WTC11 (cell line): ENCODE measurements at regions not wholly inside any gene's neighbourhood (a gene's known extent, or its start where the extent isn't known, plus 50 kb on each side); places are given as distances from the start of the nearest gene placed in this dataset.
"Not testable (repeated sequence)": the region's sequence is repeated elsewhere in the genome, so short reads cannot be mapped to it uniquely, and the experiment has no call there.

ENCODE experiments used
- ATAC-seq: fragments of 200-7000 bp; cut with Tn5 transposase; 2 replicates; pipeline ENCODE4 v1.10.0; 2021; ENCODE audit warnings: mild to moderate bottlenecking, moderate library complexity
- CTCF ChIA-PET: fragments of 300-600 bp; sonication (Branson Sonifier 250); formaldehyde crosslinking; loops from one replicate; lab custom pipeline; 2021; ENCODE audit warnings: antibody characterized with exemption; lab: Charles Lee
- POLR2A ChIA-PET: fragments of 350-600 bp; sonication (Branson Sonifier 250); formaldehyde crosslinking; loops from one replicate; lab custom pipeline; 2021; ENCODE audit warnings: antibody characterized with exemption; lab: Charles Lee
- DNase-seq: peaks from one replicate; pipeline ENCODE4 v3.0.0; 2021; ENCODE audit warnings: low spot score
- H3K27ac Mint-ChIP-seq: 2 replicates; pipeline ENCODE4 v1.8.0; 2021; ENCODE audit warnings: mixed read lengths
- H3K27me3 Mint-ChIP-seq: 2 replicates; pipeline ENCODE4 v1.8.0; 2021; ENCODE audit warnings: low read depth, mild to moderate bottlenecking, moderate library complexity, mixed read lengths
- H3K36me3 Mint-ChIP-seq: 2 replicates; pipeline ENCODE4 v1.8.0; 2021; ENCODE audit warnings: mixed read lengths
- H3K4me1 Mint-ChIP-seq: 2 replicates; pipeline ENCODE4 v1.8.0; 2022; ENCODE audit warnings: mixed read lengths
- H3K4me3 Mint-ChIP-seq: 2 replicates; pipeline ENCODE4 v1.8.0; 2021; ENCODE audit warnings: mild to moderate bottlenecking, moderate library complexity, mixed read lengths
- H3K9me3 Mint-ChIP-seq: 2 replicates; pipeline ENCODE4 v1.8.0; 2021; ENCODE audit warnings: mixed read lengths
- CBFB ChIP-seq: sonication (generic); formaldehyde crosslinking; IDR thresholded peaks from 2 replicates; pipeline ENCODE4 v1.8.1; 2022; ENCODE audit warnings: mild to moderate bottlenecking, low read depth, missing genetic modification reagents
- FOXP1 ChIP-seq: sonication (generic); formaldehyde crosslinking; IDR thresholded peaks from 2 replicates; pipeline ENCODE4 v1.8.0; 2022; ENCODE audit warnings: missing genetic modification reagents, mild to moderate bottlenecking, moderate library complexity, borderline replicate concordance
- GTF2I ChIP-seq: fragments of 250-450 bp; sonication (Bioruptor Pico); conservative IDR thresholded peaks from 2 replicates; pipeline ENCODE4 v1.4.0; 2021; ENCODE audit warnings: mild to moderate bottlenecking
- JAZF1 ChIP-seq: fragments of 250-450 bp; sonication (Bioruptor Pico); IDR thresholded peaks from 2 replicates; pipeline ENCODE4 v1.9.0; 2021; ENCODE audit warnings: moderate library complexity, mild to moderate bottlenecking, inconsistent platforms
- NFYB ChIP-seq: sonication (generic); formaldehyde crosslinking; conservative IDR thresholded peaks from 2 replicates; pipeline ENCODE4 v1.8.0; 2022; ENCODE audit warnings: low read depth, missing genetic modification reagents
- NR1H2 ChIP-seq: sonication (generic); formaldehyde crosslinking; IDR thresholded peaks from 2 replicates; pipeline ENCODE4 v1.9.0; 2021; ENCODE audit warnings: mild to moderate bottlenecking, moderate library complexity, missing genetic modification reagents
- PRRX2 ChIP-seq: fragments of 250-450 bp; sonication (Bioruptor Pico); IDR thresholded peaks from 2 replicates; pipeline ENCODE4 v1.8.0; 2021; ENCODE audit warnings: mild to moderate bottlenecking
- SP1 ChIP-seq: sonication (generic); formaldehyde crosslinking; conservative IDR thresholded peaks from 2 replicates; pipeline ENCODE4 v1.8.1; 2022; ENCODE audit warnings: missing genetic modification reagents
- TP53 ChIP-seq: sonication (generic); formaldehyde crosslinking; IDR thresholded peaks from 2 replicates; pipeline ENCODE4 v1.8.1; 2023; ENCODE audit warnings: mild to moderate bottlenecking, missing genetic modification reagents
- ZNF232 ChIP-seq: sonication (generic); formaldehyde crosslinking; IDR thresholded peaks from 2 replicates; pipeline ENCODE4 v1.8.0; 2022; ENCODE audit warnings: mild to moderate bottlenecking, missing genetic modification reagents
- ZNF416 ChIP-seq: fragments of 250-450 bp; sonication (Bioruptor Pico); IDR thresholded peaks from 2 replicates; pipeline ENCODE4 v1.9.0; 2021; ENCODE audit warnings: mild to moderate bottlenecking, inconsistent platforms
- TF ChIP-seq, protein P1 (sequence below): fragments of 250-450 bp; sonication (Bioruptor Pico); IDR thresholded peaks from 2 replicates; pipeline ENCODE4 v2.1.2; 2022; ENCODE audit warnings: mild to moderate bottlenecking, moderate library complexity
- TF ChIP-seq, protein P2 (sequence below): fragments of 250-450 bp; sonication (Bioruptor Pico); IDR thresholded peaks from 2 replicates; pipeline ENCODE4 v1.9.0; 2021; ENCODE audit warnings: mild to moderate bottlenecking
- TF ChIP-seq, protein P3 (sequence below): fragments of 250-450 bp; sonication (Bioruptor Pico); IDR thresholded peaks from 2 replicates; pipeline ENCODE4 v1.8.0; 2021; ENCODE audit warnings: mild to moderate bottlenecking
- TF ChIP-seq, protein P4 (sequence below): fragments of 250-450 bp; sonication (Bioruptor Pico); IDR thresholded peaks from 2 replicates; pipeline ENCODE4 v1.9.0; 2021; ENCODE audit warnings: moderate library complexity, mild to moderate bottlenecking, inconsistent platforms, borderline replicate concordance
- TF ChIP-seq, protein P5 (sequence below): sonication (generic); formaldehyde crosslinking; IDR thresholded peaks from 2 replicates; pipeline ENCODE4 v1.8.1; 2022; ENCODE audit warnings: low read depth, missing genetic modification reagents, borderline replicate concordance
- TF ChIP-seq, protein P6 (sequence below): sonication (generic); formaldehyde crosslinking; IDR thresholded peaks from 2 replicates; pipeline ENCODE4 v1.8.0; 2022; ENCODE audit warnings: mild to moderate bottlenecking, missing genetic modification reagents

DNA sequence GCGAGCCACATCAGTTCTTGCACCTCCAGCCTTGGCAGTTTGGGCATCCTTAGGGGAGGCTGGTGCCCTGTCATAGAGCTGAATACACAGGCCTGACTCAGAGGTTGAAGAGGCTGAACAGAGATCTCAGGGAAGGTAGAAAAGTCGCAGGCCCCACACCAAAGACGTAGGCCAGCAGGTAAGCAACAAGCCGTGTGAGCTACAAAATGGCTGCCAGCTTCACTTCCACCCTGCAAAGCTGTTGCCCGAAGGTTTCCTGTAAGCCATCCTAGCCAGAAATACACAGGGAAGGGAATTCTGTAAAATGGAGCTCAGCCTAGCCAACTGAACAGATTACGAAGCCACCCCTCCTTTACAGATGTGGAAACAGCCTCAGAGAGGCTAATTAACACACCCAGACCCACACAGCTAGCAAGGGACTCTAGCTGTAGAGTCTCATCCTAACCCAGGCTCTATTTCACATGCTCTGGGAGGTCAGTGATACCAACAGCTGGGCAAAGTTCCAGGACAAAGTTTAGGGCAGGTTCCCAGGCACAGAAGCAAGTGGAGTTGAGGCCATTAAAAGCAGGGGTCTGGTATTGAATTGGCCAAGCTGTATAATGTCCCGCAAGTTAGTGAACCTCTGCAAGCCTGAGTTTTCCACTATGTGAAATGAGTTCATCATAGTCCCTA is 66.3 kb upstream of the RASGRF1 start (continued):
- TF ChIP-seq TP53 (CRISPR knock-in tag) = no peak

DNA sequence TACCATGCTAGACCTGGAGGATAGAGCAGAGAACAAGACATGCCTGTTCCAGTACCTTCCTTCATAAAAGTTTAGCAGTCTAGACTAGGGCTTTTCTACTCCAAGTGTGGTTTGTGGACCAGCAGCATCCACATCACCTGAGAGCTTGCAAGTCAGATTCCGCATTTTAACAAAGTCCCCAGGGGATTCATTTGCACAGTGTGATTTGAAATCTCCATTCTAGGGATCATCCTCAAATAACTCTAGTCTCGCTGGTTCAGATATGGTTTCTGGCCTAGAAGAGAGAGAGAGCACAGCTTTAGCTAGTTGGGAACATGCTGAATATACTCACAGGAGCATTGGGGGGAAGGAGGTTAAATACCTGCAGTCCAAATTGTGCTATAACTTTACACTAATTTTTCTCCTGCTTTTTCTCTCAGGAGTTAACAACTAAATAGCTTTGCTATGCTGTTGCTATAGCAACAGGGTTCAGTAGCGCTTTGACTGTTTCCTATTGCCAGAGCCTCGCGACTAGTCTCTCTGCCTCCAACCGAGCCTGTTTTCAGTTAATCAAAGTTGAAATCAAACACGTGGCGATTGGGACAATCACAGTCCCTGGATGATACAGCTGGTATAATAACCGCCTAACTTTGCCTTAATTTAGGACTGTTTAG is 64.0 kb upstream of the RASGRF1 start:
- H3K4me3 Mint-ChIP-seq = no peak overlapping the region
- no peak overlapping the region for H3K27ac Mint-ChIP-seq
- ChIA-PET CTCF (interaction anchor here (0.9 to 1.0 kb wide), 4 partner anchors 30 to 147 kb away, joined by 3 to 6 read pairs (median 4); no protein-coding TSS in a partner anchor), POLR2A (no interaction called here)
- H3K9me3 Mint-ChIP-seq = peaks cover 7% of the 10 kb centered on the region
- peak; percentile 55 for ATAC-seq
- peaks cover 7% of the 10 kb centered on the region for H3K36me3 Mint-ChIP-seq
- peaks cover 10% of the 10 kb centered on the region for H3K4me1 Mint-ChIP-seq
- TF ChIP-seq, protein P1, sequence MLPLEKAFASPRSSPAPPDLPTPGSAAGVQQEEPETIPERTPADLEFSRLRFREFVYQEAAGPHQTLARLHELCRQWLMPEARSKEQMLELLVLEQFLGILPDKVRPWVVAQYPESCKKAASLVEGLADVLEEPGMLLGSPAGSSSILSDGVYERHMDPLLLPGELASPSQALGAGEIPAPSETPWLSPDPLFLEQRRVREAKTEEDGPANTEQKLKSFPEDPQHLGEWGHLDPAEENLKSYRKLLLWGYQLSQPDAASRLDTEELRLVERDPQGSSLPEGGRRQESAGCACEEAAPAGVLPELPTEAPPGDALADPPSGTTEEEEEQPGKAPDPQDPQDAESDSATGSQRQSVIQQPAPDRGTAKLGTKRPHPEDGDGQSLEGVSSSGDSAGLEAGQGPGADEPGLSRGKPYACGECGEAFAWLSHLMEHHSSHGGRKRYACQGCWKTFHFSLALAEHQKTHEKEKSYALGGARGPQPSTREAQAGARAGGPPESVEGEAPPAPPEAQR (CRISPR knock-in tag) = no peak
- TF ChIP-seq, protein P2, sequence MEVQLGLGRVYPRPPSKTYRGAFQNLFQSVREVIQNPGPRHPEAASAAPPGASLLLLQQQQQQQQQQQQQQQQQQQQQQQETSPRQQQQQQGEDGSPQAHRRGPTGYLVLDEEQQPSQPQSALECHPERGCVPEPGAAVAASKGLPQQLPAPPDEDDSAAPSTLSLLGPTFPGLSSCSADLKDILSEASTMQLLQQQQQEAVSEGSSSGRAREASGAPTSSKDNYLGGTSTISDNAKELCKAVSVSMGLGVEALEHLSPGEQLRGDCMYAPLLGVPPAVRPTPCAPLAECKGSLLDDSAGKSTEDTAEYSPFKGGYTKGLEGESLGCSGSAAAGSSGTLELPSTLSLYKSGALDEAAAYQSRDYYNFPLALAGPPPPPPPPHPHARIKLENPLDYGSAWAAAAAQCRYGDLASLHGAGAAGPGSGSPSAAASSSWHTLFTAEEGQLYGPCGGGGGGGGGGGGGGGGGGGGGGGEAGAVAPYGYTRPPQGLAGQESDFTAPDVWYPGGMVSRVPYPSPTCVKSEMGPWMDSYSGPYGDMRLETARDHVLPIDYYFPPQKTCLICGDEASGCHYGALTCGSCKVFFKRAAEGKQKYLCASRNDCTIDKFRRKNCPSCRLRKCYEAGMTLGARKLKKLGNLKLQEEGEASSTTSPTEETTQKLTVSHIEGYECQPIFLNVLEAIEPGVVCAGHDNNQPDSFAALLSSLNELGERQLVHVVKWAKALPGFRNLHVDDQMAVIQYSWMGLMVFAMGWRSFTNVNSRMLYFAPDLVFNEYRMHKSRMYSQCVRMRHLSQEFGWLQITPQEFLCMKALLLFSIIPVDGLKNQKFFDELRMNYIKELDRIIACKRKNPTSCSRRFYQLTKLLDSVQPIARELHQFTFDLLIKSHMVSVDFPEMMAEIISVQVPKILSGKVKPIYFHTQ (CRISPR knock-in tag) = no peak
- TF ChIP-seq ZNF416 (CRISPR knock-in tag) = no peak
- no peak for TF ChIP-seq JAZF1 (CRISPR knock-in tag)
- TF ChIP-seq, protein P3, sequence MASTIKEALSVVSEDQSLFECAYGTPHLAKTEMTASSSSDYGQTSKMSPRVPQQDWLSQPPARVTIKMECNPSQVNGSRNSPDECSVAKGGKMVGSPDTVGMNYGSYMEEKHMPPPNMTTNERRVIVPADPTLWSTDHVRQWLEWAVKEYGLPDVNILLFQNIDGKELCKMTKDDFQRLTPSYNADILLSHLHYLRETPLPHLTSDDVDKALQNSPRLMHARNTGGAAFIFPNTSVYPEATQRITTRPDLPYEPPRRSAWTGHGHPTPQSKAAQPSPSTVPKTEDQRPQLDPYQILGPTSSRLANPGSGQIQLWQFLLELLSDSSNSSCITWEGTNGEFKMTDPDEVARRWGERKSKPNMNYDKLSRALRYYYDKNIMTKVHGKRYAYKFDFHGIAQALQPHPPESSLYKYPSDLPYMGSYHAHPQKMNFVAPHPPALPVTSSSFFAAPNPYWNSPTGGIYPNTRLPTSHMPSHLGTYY (CRISPR knock-in tag) = no peak
- no peak for TF ChIP-seq GTF2I (CRISPR knock-in tag)
- TF ChIP-seq, protein P4, sequence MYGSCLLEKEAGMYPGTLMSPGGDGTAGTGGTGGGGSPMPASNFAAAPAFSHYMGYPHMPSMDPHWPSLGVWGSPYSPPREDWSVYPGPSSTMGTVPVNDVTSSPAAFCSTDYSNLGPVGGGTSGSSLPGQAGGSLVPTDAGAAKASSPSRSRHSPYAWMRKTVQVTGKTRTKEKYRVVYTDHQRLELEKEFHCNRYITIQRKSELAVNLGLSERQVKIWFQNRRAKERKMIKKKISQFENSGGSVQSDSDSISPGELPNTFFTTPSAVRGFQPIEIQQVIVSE (CRISPR knock-in tag) = no peak
- no peak for TF ChIP-seq ZNF232 (CRISPR knock-in tag)
- TF ChIP-seq FOXP1 (CRISPR knock-in tag) = no peak
- no peak for TF ChIP-seq NFYB (CRISPR knock-in tag)
- TF ChIP-seq, protein P5, sequence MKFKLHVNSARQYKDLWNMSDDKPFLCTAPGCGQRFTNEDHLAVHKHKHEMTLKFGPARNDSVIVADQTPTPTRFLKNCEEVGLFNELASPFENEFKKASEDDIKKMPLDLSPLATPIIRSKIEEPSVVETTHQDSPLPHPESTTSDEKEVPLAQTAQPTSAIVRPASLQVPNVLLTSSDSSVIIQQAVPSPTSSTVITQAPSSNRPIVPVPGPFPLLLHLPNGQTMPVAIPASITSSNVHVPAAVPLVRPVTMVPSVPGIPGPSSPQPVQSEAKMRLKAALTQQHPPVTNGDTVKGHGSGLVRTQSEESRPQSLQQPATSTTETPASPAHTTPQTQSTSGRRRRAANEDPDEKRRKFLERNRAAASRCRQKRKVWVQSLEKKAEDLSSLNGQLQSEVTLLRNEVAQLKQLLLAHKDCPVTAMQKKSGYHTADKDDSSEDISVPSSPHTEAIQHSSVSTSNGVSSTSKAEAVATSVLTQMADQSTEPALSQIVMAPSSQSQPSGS (CRISPR knock-in tag) = no peak
- TF ChIP-seq, protein P6, sequence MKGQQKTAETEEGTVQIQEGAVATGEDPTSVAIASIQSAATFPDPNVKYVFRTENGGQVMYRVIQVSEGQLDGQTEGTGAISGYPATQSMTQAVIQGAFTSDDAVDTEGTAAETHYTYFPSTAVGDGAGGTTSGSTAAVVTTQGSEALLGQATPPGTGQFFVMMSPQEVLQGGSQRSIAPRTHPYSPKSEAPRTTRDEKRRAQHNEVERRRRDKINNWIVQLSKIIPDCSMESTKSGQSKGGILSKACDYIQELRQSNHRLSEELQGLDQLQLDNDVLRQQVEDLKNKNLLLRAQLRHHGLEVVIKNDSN = no peak
- no peak for TF ChIP-seq CBFB (CRISPR knock-in tag)
- TF ChIP-seq SP1 (CRISPR knock-in tag) = no peak
- TF ChIP-seq PRRX2 (CRISPR knock-in tag) = no peak
- no peak for TF ChIP-seq NR1H2 (CRISPR knock-in tag)
- no peak for DNase-seq
- H3K27me3 Mint-ChIP-seq = peaks cover 8% of the 10 kb centered on the region; the same call in 1 of the 2 replicates

DNA sequence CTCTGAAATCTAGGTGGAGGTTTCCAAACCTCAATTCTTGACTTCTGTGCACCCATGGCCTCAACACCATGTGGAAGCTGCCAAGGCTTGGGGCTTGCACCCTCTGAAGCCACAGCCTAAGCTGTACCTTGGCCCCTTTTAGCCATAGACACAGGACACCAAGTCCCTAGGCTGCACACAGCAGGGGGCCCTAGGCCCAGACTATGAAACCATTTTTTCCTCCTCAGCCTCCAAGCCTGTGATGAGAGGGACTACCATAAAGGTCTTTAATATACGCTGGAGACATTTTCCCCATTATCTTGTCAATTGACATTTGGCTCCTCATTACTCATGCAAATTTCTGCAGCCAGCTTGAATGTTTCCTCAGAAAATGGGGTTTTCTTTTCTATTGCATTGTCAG is 53.7 kb upstream of the RASGRF1 start:
- DNase-seq, CTCF ChIA-PET, H3K4me3 Mint-ChIP-seq, POLR2A ChIA-PET, H3K27ac Mint-ChIP-seq, H3K4me1 Mint-ChIP-seq, H3K27me3 Mint-ChIP-seq, ATAC-seq: not testable (repeated sequence)
- peaks cover 84% of the 10 kb centered on the region for H3K9me3 Mint-ChIP-seq
- H3K36me3 Mint-ChIP-seq = peaks cover 62% of the 10 kb centered on the region
